Stimulated activated CD4-positive, alpha-beta T cell treated with anti-CD3 and anti-CD28 coated beads, Interleukin-1b, Interleukin-23, amount 100 ng/mL, for 24 hours (primary cell): ENCODE measurements at regions not wholly inside any gene's neighbourhood (a gene's known extent, or its start where the extent isn't known, plus 50 kb on each side); places are given as distances from the start of the nearest gene placed in this dataset.

ENCODE experiments used
- DNase-seq, 4 experiments: peaks; one replicate each; pipeline ENCODE4 v3.0.0-alpha.2; 2020; ENCODE audit warnings: low read depth in 4 of 4, low spot score in 1 of 4

- DNase-seq = no peak
Measured at GRCh38 chr6:134468633-134469032, 150.7 kb upstream of the SGK1 start.

DNA sequence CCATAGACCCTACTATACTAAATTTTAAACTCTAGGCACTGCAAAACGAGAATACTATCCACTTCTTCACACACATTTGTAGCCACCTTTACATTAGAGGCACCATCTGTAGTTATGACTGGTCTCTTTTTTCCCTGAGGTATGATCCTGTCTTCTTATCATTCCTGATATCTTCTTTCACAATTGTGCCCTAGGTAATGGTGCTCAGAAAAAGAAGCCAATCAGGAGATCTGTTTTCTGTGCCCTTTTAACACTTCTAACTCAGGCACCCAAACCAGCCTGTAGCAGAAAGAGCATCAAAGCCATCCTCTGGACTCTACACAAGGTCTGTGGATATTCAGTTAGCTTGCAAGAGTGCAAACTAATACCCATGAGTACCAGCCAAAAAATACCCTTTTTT, 149.7 kb upstream of the SGK1 start:
- no peak for DNase-seq

- no peak for DNase-seq
Measured at GRCh38 chr6:134466771-134467525, 149.0 kb upstream of the SGK1 start.

DNA sequence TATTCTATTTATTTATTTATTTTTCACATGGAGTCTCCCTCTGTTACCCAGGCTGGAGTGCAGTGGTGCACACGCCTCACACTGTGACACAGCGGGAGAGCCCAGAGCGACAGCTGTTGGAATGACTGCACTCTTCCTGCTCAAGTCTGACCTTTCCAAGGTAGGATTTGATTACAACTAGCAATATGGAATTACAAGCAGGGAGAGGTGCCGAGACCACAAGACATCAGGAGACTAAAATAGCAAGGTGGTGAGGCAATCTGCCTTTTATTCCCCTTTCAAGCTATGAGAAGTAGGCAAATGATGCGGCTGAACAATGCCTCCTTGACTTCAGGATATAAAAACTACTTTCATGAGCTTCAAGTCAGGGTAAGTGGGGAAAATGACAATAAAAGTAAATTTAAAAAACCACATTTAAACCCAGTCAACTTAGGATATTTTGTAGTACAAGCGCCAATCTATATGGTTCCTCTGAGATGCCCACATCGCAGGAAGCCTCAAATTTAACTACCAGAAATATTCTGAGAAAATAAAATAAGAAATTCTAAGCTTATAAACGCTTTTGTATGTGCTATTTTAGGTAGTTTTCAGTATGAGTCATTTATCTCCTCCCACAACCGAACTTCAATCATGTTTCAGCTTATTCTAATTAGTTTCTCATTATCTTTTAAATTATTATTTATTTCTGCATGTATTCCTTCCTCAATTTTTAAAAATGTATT, 146.9 kb upstream of the SGK1 start:
- no peak for DNase-seq

DNA sequence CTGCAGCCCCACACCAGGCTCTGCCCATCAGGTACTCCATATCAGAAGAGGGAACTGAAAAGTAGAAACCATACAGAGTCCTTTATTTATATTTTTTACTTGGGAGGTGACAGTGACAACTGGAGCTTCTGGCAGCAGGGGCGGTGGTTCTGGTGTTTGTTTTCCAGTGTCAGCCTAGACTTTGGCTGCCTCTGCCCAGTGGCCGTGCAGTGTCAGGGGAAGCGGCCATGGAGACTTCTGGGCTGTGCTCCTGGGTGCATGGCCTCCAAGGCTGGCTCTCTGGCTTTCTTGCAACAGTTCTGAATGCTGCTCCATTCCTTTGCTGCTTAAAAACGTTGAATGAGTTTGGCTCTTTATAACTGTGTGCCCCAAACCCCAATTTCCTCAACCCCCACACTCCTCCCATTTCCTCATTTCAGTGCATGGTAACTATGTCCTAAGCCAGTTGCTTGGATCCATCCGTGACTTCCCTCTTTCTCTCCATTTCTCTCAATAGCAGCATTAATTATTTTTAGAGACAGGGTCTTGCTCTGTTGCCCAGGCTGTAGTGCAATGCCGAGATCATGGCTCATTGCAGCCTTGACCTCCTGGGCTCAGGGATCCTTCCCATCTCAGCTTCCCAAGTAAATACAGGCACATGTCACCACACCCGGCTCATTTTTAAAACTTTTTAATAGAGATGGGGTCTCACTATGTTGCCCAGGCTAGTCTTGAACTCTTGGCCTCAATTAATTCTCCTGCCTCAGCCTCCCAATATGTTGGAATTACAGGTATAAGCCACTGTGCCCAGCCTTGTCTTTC, 141.1 kb upstream of the SGK1 start:
- no peak for DNase-seq

- DNase-seq = no peak
Measured at GRCh38 chr6:134457941-134458340, 140.0 kb upstream of the SGK1 start.

DNA sequence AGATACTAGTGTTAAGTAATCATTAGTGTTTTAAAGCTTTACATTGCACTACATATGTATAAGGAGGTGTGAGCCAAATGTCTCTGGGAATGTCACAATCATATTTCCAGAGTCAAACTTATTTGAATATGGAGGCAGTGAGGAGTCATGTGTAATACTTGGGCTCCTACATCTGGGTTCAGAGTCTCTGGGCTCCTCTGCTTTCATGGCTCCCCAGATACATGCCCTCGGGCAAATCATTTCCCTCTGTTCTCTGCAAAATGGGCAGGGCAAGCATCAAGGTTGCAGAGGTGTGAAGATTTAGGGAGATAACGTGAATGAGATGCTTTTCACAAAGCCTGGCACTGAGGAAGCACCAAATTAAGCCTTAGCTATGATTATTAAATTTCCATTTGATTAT, 138.3 kb upstream of the SGK1 start:
- DNase-seq = no peak

GRCh38 chr6:134455319-134455718, 137.4 kb upstream of the SGK1 start:
- DNase-seq = no peak

DNA sequence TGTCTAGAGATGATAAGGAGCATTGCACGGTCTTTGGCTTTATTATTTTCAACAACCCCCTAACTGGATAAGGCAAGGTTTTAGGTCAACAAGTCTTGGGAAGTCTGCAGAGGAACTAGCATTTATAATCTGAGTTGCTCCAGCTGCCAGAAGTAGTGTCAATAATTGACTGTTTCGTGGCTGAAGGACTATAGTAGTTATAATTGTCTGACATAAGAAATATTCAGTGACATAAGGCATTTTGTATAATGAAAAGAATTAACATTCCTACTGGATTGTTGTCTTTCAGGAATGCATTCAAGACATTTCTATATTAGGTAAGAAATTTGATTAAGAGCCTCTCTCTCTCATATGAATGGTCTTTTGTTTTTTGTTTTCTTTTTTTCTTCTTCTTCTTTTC, 136.9 kb upstream of the SGK1 start:
- DNase-seq = no peak

DNA sequence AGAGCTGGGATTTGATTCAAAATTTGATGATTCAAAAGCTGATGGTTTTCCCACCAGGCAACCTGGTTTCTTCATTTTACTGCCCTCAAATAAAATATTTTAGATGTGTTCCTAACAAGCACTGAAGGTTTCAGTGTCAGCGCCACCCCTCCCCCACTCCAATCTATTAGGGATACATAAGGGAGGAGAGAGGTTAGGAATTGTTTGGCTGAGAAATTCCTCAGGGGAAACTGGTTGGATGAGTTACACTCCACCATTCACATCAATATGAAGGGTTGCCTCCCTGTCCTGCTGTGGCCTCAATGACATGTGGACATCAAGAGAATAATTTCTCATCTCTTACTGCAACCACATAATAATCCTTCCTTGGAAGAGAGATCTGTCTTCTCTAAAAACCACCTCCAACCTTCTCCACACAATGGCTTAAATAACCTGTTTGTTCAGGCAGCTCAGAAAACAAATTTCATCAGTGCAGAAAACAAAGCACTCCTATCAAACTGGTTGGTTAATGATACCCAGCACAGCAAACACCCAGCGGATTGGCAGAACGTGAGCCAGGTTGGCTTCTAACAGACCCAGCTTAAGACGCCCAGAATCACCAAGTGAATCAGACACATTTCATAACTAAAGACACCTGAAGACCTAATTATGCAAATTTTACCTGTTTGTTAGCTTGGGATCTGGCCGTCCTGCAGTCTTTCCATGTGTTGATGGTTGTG, 136.0 kb upstream of the SGK1 start:
- no peak for DNase-seq

- no peak for DNase-seq
Measured at GRCh38 chr6:134452906-134453305, 135.0 kb upstream of the SGK1 start.

DNA sequence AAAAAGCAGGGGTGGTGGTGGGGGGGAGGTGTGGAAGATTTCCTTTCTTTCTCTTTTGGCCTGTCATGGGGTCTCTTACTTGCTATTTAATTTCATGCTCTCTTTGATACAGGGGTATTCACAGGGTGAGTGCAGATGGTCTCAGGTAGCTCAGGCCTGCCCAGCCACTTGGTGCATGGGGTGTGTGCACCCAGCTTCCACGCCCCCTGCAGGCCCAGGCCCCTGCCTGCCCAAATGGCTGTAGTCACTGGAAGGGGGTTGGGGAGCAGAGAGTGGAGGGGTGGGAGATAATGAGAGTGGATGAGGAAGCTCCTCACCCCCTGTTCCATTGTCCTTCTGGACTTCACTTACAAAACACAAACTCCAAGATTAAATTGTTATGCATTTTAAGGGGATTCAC, 133.6 kb upstream of the SGK1 start:
- DNase-seq = no peak

GRCh38 chr6:134449781-134450180, 131.9 kb upstream of the SGK1 start:
- DNase-seq = no peak

DNA sequence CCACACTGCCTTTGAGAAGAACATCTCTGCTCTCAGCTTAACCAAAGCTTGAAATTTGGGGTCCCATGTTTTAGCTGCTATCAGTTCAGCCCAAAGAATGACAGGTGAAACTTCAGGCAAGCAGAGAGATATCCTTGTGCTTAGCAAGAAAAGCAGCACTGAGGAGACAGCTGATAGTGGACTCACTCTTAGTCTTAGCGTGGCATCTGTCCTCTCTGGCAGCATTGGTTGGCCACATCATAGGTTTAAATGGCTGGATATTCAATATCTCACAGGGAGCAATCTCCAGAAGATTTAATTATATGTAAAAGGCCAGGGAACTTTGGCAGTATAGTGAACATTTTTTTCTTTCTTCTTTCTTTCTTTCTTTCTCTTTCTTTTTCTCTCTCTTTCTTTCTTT, 131.1 kb upstream of the SGK1 start:
- no peak for DNase-seq

- DNase-seq = no peak
Measured at GRCh38 chr6:134447883-134448387, 130.0 kb upstream of the SGK1 start.

DNA sequence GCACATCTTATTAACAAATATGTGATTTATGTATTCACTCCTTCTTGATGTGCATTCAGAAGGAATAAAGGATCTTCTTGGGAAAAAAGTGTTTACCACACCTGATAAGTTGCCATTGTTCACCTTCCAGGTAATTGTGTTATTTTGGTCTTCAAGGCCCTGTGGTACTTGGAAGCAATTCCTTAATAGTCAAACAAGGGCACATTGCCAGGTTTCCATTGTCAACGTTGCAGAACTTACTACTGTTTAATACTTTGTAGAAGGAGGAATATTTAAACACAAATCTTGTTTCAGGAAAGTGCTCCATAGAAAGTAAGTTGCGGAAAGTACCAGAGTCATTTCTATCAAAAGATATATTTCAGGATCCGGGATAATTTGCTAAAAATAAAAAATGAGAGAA, 129.5 kb upstream of the SGK1 start:
- DNase-seq = no peak

- no peak for DNase-seq
Measured at GRCh38 chr6:134446896-134447295, 129.0 kb upstream of the SGK1 start.

GRCh38 chr6:134446218-134446848, 128.4 kb upstream of the SGK1 start:
- DNase-seq = no peak

DNA sequence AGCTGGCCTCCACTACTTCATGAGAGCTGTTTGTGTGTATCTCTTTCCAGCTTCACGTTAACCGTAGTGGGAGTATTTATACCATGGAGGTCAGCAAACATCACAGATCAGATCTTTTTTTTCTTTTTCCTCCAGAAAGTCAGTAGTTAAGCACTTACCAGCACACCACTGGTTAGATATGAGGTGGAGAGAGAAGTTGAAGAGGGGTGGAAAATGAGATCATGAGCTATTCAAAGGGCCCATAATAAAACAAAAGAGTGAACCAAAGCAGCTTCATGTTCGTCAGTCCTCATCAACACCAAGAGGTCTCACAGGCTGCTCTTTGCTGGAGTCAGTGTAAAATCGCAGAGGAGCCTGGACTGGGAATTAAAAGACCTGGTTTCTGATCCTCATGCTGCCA, 125.1 kb upstream of the SGK1 start:
- no peak for DNase-seq

GRCh38 chr6:134442073-134442472, 124.2 kb upstream of the SGK1 start:
- DNase-seq = no peak

DNA sequence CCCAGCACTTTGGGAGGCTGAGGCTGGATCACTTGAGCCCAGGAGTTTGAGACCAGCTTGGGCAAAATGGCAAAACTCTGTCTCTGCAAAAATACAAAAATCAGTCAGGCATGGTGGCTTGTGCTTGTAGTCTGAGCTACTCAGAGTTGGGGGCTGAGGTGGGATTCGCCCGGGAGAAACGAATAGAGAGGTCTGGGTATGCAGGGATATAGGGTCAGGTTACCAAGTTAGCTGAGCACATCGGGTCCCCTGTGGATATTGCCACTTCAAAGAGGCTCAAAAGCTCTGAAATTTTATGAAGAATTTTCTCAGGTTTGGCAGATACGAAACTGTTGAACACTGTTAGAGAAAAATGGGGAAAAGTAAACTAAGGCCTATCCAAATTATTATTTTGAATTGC, 120.9 kb upstream of the SGK1 start:
- DNase-seq = no peak
